Neuronal stem cell (in vitro differentiated cells): ENCODE measurements at regions not wholly inside any gene's neighbourhood (a gene's known extent, or its start where the extent isn't known, plus 50 kb on each side); places are given as distances from the start of the nearest gene placed in this dataset.

Experiments used
- DNase-seq: peaks from one replicate; pipeline ENCODE4 v3.0.0-alpha.2; 2013; ENCODE audit warnings: low spot score
- H2AFZ ChIP-seq: one replicate; pipeline ENCODE4 v1.6.1; 2013; ENCODE audit warnings: mild to moderate bottlenecking, low read length, inconsistent platforms
- H2AK5ac ChIP-seq: 2 replicates; pipeline ENCODE4 v1.6.1; 2013; ENCODE audit warnings: low read depth, mild to moderate bottlenecking, inconsistent platforms, low read length, moderate library complexity, mixed read lengths
- H2BK120ac ChIP-seq: 2 replicates; pipeline ENCODE4 v1.6.1; 2013; ENCODE audit warnings: low read depth, mild to moderate bottlenecking, inconsistent platforms, low read length, moderate library complexity, mixed read lengths
- H2BK12ac ChIP-seq: one replicate; pipeline ENCODE4 v1.6.1; 2013; ENCODE audit warnings: low read length, inconsistent platforms
- H2BK15ac ChIP-seq: 2 replicates; pipeline ENCODE4 v1.6.1; 2013; ENCODE audit warnings: mild to moderate bottlenecking, low read length, inconsistent platforms, mixed read lengths
- H2BK5ac ChIP-seq: one replicate; pipeline ENCODE4 v1.6.1; 2013; ENCODE audit warnings: inconsistent platforms, mild to moderate bottlenecking, low read length, moderate library complexity
- H3K14ac ChIP-seq: one replicate; pipeline ENCODE4 v1.6.1; 2013; ENCODE audit warnings: low read length, inconsistent platforms
- H3K18ac ChIP-seq: 2 replicates; pipeline ENCODE4 v1.6.1; 2013; ENCODE audit warnings: low read length, inconsistent platforms
- H3K23ac ChIP-seq: 2 replicates; pipeline ENCODE4 v1.6.1; 2013; ENCODE audit warnings: low read depth, mild to moderate bottlenecking, mixed read lengths, low read length, inconsistent platforms; ENCODE audit not compliant: poor library complexity
- H3K27ac ChIP-seq: replicated peaks from 3 replicates; pipeline ENCODE4 v1.5.1; 2013; ENCODE audit warnings: low read length, inconsistent platforms
- H3K27me3 ChIP-seq, 3 experiments: 2 replicates each; pipeline ENCODE4 v1.6.1; 2013; ENCODE audit warnings: low read length in 3 of 3, mild to moderate bottlenecking in 2 of 3, inconsistent platforms in 1 of 3, low read depth in 1 of 3, mixed read lengths in 1 of 3, moderate library complexity in 1 of 3; ENCODE audit not compliant: control insufficient read depth in 3 of 3, insufficient read depth in 3 of 3
- H3K36me3 ChIP-seq, 2 donors: replicated peaks in 1 of 2; 2 replicates each; pipeline ENCODE4 v1.6.1; 2013; ENCODE audit warnings: low read length in 2 of 2; ENCODE audit not compliant: control insufficient read depth in 2 of 2, insufficient read depth in 2 of 2
- H3K4ac ChIP-seq: 2 replicates; pipeline ENCODE4 v1.6.1; 2013; ENCODE audit warnings: inconsistent platforms, mild to moderate bottlenecking, low read length, moderate library complexity
- H3K4me1 ChIP-seq, 2 donors: 1 replicate in 1 of 2; 2 replicates in 1 of 2; pipeline ENCODE4 v1.6.1; 2013; ENCODE audit warnings: low read length in 2 of 2, low read depth in 1 of 2; ENCODE audit not compliant: control insufficient read depth in 2 of 2, insufficient read depth in 1 of 2
- H3K4me2 ChIP-seq: one replicate; pipeline ENCODE4 v1.6.1; 2013; ENCODE audit warnings: mild to moderate bottlenecking, low read length, inconsistent platforms; ENCODE audit not compliant: insufficient read depth, poor library complexity, severe bottlenecking
- H3K4me3 ChIP-seq, 2 donors: 2 replicates each; pipeline ENCODE4 v1.5.1; 2013; ENCODE audit warnings: low read length in 2 of 2, mild to moderate bottlenecking in 2 of 2, inconsistent platforms in 1 of 2, moderate library complexity in 1 of 2
- H3K79me1 ChIP-seq: one replicate; pipeline ENCODE4 v1.6.1; 2013; ENCODE audit warnings: low read depth, mild to moderate bottlenecking, inconsistent platforms, low read length, moderate library complexity
- H3K9ac ChIP-seq: one replicate; pipeline ENCODE4 v1.6.1; 2013; ENCODE audit warnings: mild to moderate bottlenecking, low read depth, low read length, inconsistent platforms; ENCODE audit not compliant: poor library complexity
- H3K9me3 ChIP-seq, 2 donors: replicated peaks in 1 of 2; 2 replicates each; pipeline versions ENCODE3 to v1.6.1; 2013; ENCODE audit warnings: low read length in 2 of 2, mild to moderate bottlenecking in 2 of 2, inconsistent platforms in 1 of 2, low read depth in 1 of 2, mixed read lengths in 1 of 2, moderate library complexity in 1 of 2; ENCODE audit not compliant: control insufficient read depth in 2 of 2, insufficient read depth in 1 of 2
- H4K8ac ChIP-seq: one replicate; pipeline ENCODE4 v1.6.1; 2013; ENCODE audit warnings: low read depth, mild to moderate bottlenecking, inconsistent platforms, low read length, moderate library complexity
- H4K91ac ChIP-seq: one replicate; pipeline ENCODE4 v1.6.1; 2013; ENCODE audit warnings: low read length, low read depth, mild to moderate bottlenecking, inconsistent platforms; ENCODE audit not compliant: poor library complexity
- WGBS, 2 donors: extraction: QIAGEN DNeasy Blood & Tissue Kit; methylation state at CpG; one replicate each; pipeline ENCODE4 v1.1.7; 2013; ENCODE audit warnings: missing lambda C conversion rate in 2 of 2, mixed read lengths in 1 of 2; ENCODE audit not compliant: insufficient read length in 2 of 2, insufficient replicate concordance in 1 of 2; ENCODE audit errors: extremely low coverage in 2 of 2; 5-methylcytosine and 5-hydroxymethylcytosine counted together

DNA sequence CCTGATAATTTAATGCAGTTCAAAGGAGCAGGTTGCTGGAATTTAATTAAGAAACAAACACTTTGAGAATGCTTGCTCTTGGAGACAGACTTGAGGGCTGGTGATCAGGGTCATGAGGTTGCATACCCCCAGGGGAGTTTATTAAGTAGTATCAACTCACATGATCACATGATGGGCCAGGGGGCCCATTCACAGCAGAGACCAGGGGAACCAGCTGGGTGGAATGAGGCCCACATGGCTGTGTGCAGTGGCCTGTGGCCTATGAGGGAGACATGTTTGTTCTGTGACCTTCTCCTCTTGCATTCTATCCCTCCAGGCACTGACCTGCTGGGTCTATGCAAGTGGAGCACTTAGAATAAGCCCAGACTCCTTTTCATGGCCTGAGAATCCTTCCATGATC lies 266.6 kb upstream of the PWP1 start:
- Histone ChIP-seq H2BK15ac (no peak overlapping the region), H3K27me3 (no peaks in the 10 kb centered on the region), H4K91ac (no peak overlapping the region), H3K18ac (no peak overlapping the region), H3K9me3 (peaks cover 3 to 4% of the 10 kb centered on the region in 2 donors), H2BK12ac (no peak overlapping the region), H3K36me3 (no peaks in the 10 kb centered on the region), H3K14ac (no peak overlapping the region), H3K27ac (no peak overlapping the region), H3K4me2 (no peak overlapping the region), H4K8ac (no peak overlapping the region), H2AFZ (no peak overlapping the region), H3K4me1 (peaks cover 0 to 2% of the 10 kb centered on the region in 2 donors), H2BK5ac (no peak overlapping the region), H3K4ac (no peak overlapping the region), H2BK120ac (no peak overlapping the region), H3K79me1 (no peaks in the 10 kb centered on the region), H2AK5ac (no peak overlapping the region), H3K4me3 (no peak overlapping the region), H3K23ac (no peak overlapping the region), H3K9ac (no peak overlapping the region)
- no peak for DNase-seq

DNA sequence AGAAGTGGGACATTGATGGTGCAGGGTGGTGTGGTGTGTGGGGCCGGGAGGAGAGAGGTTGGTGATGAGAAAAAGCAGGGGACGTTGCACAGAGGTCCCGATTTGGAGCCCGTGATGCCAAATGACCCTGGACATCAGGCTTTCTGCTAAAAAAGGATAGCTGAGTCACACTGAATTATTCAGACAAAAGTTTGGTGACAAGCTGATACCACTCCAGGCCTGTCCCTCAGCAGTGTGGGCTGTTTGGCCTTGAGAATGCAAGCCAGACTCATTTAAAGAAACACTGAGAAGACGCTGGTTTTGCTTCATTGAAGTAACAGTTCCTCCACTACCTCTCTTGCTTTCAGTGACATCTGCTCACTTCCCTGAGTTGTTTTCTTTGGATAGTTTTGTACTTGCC lies 262.1 kb upstream of the PWP1 start:
- Histone ChIP-seq H2AFZ (no peak overlapping the region), H2BK12ac (no peak overlapping the region), H3K9me3 (peaks cover 3 to 4% of the 10 kb centered on the region in 2 donors), H2BK120ac (no peak overlapping the region), H2BK15ac (no peak overlapping the region), H3K4me2 (no peak overlapping the region), H2AK5ac (no peak overlapping the region), H3K9ac (no peak overlapping the region), H3K4ac (no peak overlapping the region), H4K91ac (no peak overlapping the region), H3K23ac (no peak overlapping the region), H3K14ac (no peak overlapping the region), H3K79me1 (no peaks in the 10 kb centered on the region), H3K27ac (no peak overlapping the region), H3K18ac (no peak overlapping the region), H3K36me3 (no peaks in the 10 kb centered on the region), H3K4me1 (peaks cover 0 to 2% of the 10 kb centered on the region in 2 donors), H4K8ac (no peak overlapping the region), H3K4me3 (no peak overlapping the region), H3K27me3 (no peaks in the 10 kb centered on the region), H2BK5ac (no peak overlapping the region)
- no CpG with 5 or more reads among the region's 5 CpGs for WGBS, 2 donors
- DNase-seq: no peak

DNA sequence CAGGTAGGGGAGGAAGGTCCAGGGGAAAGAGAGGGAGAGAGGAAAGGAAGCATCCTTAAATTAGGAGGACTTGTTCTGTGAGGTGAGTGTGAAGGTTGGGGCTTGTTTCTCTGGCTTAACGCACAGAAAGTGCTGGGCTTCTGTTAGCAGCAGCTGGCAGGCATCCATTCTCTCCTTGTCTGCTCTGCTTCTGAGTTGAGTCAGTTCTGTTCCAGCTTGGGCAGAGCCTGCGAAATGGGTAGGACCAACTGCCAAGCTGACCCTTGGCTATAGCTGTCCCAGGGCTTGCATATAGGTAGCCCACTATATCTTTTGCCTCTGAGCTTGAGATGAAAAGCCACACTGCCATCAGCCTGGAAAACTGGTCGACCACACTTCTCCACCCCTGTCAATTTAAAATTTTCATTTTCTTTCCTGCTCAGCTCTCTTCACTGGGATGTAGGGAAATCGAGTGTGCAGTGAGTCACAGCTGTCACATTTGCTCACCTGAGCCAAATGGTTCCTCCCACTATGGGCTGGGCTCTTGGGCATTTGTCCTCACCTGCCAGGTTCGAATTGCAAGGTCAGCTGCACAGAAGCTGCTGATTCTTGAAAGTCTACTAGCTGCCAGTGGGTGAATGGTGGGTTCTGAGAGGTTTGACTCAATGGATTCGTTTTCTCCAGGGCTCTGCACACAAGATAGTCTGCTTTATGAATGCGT lies 256.4 kb upstream of the PWP1 start:
- no peak overlapping the region for H3K4me3 ChIP-seq
- H3K4me2 ChIP-seq: no peak overlapping the region
- no peaks in the 10 kb centered on the region for H3K79me1 ChIP-seq
- H3K9me3 ChIP-seq: no peaks in the 10 kb centered on the region
- H4K8ac ChIP-seq: no peak overlapping the region
- H3K27me3 ChIP-seq: no peaks in the 10 kb centered on the region
- H2AK5ac ChIP-seq: no peak overlapping the region
- no CpG with 5 or more reads among the region's 7 CpGs for WGBS, 2 donors
- DNase-seq: no peak
- H2BK12ac ChIP-seq: no peak overlapping the region
- H3K18ac ChIP-seq: no peak overlapping the region
- no peak overlapping the region for H3K23ac ChIP-seq
- H4K91ac ChIP-seq: no peak overlapping the region
- H2AFZ ChIP-seq: no peak overlapping the region
- H3K9ac ChIP-seq: no peak overlapping the region
- no peak overlapping the region for H3K14ac ChIP-seq
- no peak overlapping the region for H2BK120ac ChIP-seq
- no peaks in the 10 kb centered on the region for H3K36me3 ChIP-seq
- no peak overlapping the region for H3K4ac ChIP-seq
- no peaks in the 10 kb centered on the region for H3K4me1 ChIP-seq
- H3K27ac ChIP-seq: no peak overlapping the region
- H2BK5ac ChIP-seq: no peak overlapping the region
- H2BK15ac ChIP-seq: no peak overlapping the region

DNA sequence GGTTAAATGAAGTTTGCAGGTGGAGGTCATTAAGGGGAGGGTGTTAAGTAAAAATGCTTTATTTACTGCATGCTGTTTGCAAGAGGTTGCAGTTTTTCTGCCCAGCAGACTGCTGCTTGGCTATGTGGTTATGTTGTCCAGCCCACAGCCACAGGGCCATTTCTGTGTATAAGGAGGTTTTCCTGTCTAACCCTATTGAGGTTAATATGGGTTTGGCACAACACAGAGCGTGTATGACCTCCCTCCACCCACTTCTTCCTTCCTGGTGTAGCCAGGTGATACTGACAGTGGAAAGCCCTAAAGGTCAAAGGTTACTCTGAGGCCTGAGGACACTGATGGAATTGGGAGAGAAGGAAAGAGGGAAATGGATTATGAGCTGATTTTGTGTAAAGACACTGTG lies 253.7 kb upstream of the PWP1 start:
- H2BK120ac ChIP-seq: no peak overlapping the region
- no peak for DNase-seq
- no peaks in the 10 kb centered on the region for H3K79me1 ChIP-seq
- H3K27ac ChIP-seq: no peak overlapping the region
- H3K4me2 ChIP-seq: no peak overlapping the region
- no peak overlapping the region for H2BK12ac ChIP-seq
- no peak overlapping the region for H3K4ac ChIP-seq
- no CpG with 5 or more reads among the region's 1 CpG for WGBS, 2 donors
- no peaks in the 10 kb centered on the region for H3K4me1 ChIP-seq
- no peaks in the 10 kb centered on the region for H3K9me3 ChIP-seq
- no peak overlapping the region for H3K9ac ChIP-seq
- H3K27me3 ChIP-seq: no peaks in the 10 kb centered on the region
- H2AK5ac ChIP-seq: no peak overlapping the region
- H3K23ac ChIP-seq: no peak overlapping the region
- no peak overlapping the region for H3K18ac ChIP-seq
- no peak overlapping the region for H4K8ac ChIP-seq
- H3K14ac ChIP-seq: no peak overlapping the region
- H4K91ac ChIP-seq: no peak overlapping the region
- H3K4me3 ChIP-seq: no peak overlapping the region
- H2AFZ ChIP-seq: no peak overlapping the region
- no peaks in the 10 kb centered on the region for H3K36me3 ChIP-seq
- no peak overlapping the region for H2BK5ac ChIP-seq
- H2BK15ac ChIP-seq: no peak overlapping the region
